ENCODE measurements at regions not wholly inside any gene's neighbourhood (a gene's known extent, or its start where the extent isn't known, plus 50 kb on each side); places are given as distances from the start of the nearest gene placed in this dataset.

DNA sequence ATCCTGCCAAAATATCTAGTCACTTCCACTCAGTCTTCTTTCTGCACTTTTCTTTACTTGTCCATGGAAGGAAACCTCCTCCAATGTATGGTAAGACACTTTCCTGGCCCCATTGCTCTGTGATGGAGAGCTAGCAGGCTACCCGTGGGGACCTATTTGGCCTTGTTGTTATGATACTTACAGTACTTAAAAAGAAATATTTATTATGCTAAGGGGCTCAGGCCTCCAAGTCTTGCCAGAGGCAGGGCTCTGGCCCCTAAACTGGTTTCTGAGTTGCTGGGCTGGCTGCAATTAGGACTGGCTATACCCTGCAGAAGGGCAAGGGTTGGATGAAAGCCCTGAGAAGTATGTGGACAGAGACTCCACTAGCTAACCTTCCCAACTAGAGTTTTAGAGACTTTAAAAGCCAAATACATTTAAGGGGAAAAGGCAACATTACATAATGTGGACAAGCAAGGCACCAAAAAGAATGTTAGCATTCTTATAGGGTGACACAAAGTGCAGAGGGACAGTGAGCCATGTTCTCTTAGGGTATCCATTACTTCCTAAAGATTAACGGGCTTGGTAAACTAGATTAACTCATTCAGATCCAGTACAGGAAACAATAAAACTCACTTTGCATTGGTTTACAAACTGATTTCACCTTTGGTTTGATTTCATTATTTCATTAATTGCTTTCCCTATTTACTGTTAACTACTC lies 84.9 kb upstream of the INHBA start:
- TF ChIP-seq, protein P1, sequence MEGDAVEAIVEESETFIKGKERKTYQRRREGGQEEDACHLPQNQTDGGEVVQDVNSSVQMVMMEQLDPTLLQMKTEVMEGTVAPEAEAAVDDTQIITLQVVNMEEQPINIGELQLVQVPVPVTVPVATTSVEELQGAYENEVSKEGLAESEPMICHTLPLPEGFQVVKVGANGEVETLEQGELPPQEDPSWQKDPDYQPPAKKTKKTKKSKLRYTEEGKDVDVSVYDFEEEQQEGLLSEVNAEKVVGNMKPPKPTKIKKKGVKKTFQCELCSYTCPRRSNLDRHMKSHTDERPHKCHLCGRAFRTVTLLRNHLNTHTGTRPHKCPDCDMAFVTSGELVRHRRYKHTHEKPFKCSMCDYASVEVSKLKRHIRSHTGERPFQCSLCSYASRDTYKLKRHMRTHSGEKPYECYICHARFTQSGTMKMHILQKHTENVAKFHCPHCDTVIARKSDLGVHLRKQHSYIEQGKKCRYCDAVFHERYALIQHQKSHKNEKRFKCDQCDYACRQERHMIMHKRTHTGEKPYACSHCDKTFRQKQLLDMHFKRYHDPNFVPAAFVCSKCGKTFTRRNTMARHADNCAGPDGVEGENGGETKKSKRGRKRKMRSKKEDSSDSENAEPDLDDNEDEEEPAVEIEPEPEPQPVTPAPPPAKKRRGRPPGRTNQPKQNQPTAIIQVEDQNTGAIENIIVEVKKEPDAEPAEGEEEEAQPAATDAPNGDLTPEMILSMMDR (IDR thresholded peaks at IDR 0.05; ENCODE audit: extremely low read depth, insufficient read depth, missing control alignments), result no peak
- in situ Hi-C loops (cut with MboI; ENCODE audit: low pct_unique_long_range_greater_than_20kb, low sequenced_read_pairs, unreplicated experiment), result no loop called here
- DNase-seq (ENCODE audit: low spot score), result no peak

DNA sequence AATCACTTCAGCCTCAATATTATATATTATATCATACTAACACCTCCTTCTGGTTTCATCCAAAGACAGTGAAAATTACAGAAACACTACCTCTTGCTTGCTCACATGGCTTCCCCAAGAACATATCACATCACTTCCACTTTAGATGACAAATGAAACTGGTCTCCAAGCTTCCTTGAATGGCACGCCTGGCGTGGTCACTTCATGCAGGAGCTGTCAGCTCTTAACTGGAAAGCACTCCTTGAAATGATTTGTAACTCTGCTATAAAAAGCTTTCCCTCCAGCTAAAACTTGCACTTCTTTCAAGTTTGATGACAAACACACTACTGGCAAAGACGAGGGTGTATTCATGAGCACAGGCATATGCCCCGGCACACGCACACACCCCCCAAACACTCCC lies 84.1 kb upstream of the INHBA start:
- in situ Hi-C loops (cut with MboI; ENCODE audit: low pct_unique_long_range_greater_than_20kb, low sequenced_read_pairs, unreplicated experiment), result no loop called here
- TF ChIP-seq, protein P1 (IDR thresholded peaks at IDR 0.05; ENCODE audit: extremely low read depth, insufficient read depth, missing control alignments), result no peak
- DNase-seq (ENCODE audit: low spot score), result no peak

DNA sequence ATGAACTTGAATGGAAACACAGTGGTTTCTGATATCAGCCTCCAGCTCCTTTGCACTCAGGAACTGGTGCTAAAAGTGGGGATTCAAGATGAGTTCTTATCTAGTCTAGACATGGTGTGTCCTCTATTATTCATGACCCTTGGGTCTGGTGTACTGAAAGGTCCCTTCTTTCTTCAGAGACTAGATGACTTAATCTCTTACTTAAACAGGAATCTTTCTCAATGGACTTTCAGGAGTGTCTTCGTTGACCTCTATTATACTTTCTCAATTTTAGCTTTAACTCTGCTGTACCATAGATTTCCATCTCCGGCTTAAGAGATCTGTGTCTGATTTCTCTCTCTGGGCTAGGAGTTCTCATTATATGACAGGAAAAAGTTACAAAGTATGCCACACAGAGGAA lies 83.5 kb upstream of the INHBA start:
- TF ChIP-seq, protein P1 (IDR thresholded peaks at IDR 0.05; ENCODE audit: extremely low read depth, insufficient read depth, missing control alignments), result no peak
- in situ Hi-C loops (cut with MboI; ENCODE audit: low pct_unique_long_range_greater_than_20kb, low sequenced_read_pairs, unreplicated experiment), result no loop called here

DNA sequence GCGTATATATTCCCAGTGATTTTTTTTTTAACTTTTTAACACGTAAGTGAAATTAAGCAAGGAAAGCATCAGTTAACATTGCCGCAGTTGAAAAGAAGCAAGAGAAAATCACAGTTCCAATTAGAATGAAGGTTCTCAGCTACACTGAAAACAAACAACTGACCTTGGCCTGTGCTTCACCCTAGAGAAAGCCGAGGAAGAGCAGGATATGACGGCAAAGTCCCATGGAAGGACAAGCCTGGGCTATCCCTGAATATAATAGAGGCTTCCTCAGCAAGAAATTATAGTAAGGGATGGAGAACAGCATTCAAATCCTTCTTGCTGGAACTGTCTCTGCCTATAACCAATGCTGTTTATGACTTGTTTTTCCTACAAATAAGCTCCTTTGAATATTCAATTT lies 83.0 kb upstream of the INHBA start:
- DNase-seq (ENCODE audit: low spot score), result no peak
- TF ChIP-seq, protein P1 (IDR thresholded peaks at IDR 0.05; ENCODE audit: extremely low read depth, insufficient read depth, missing control alignments), result no peak
- in situ Hi-C loops (cut with MboI; ENCODE audit: low pct_unique_long_range_greater_than_20kb, low sequenced_read_pairs, unreplicated experiment), result no loop called here

More for the DNA sequence above, 83.5 kb upstream of the INHBA start:
- DNase-seq (ENCODE audit: low spot score), result no peak

DNA sequence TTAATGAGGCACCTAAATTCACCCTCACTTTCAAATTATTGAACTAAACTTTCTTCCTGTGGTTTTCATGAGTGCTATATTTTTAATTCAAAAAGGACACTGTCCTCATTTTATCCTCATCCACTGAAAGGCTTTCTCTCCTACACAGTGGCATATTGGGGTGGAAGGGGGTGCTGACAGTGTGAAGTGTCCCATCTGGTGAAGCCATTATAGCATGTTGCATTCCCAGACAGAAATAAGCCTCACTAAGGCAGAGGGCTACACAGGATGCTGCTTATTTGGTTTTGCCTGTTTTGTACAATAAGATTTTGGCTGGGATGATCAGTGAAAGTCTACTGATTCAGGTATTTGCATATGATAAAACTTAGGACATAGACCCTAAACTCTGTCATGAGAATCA lies 82.4 kb upstream of the INHBA start:
- no peak for DNase-seq (ENCODE audit: low spot score)
- in situ Hi-C loops (cut with MboI; ENCODE audit: low pct_unique_long_range_greater_than_20kb, low sequenced_read_pairs, unreplicated experiment), result no loop called here
- TF ChIP-seq, protein P1 (IDR thresholded peaks at IDR 0.05; ENCODE audit: extremely low read depth, insufficient read depth, missing control alignments), result no peak

DNA sequence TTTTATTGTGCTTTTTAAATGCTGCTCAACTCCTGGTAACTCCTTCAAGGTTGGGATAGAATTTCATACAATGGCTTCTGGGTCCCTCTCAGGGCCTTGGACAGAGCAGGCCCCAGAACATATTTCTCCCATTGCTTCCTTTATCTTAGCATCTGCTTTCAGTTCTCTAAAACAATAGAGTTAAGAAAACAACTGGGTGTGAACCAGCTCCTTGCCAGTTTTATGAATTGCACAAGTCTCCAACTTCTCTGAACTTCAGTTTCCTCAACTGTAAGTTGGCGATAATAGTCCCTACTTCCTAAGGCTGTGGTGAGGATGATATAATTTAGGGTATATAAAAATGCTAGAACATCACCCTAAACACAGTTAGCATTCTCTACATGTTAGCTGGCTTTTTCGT lies 77.0 kb upstream of the INHBA start:
- in situ Hi-C loops (cut with MboI; ENCODE audit: low pct_unique_long_range_greater_than_20kb, low sequenced_read_pairs, unreplicated experiment), result no loop called here
- TF ChIP-seq, protein P1 (IDR thresholded peaks at IDR 0.05; ENCODE audit: extremely low read depth, insufficient read depth, missing control alignments), result no peak
- DNase-seq (ENCODE audit: low spot score), result no peak
